ENCODE measurements at regions not wholly inside any gene's neighbourhood (a gene's known extent, or its start where the extent isn't known, plus 50 kb on each side); places are given as distances from the start of the nearest gene placed in this dataset.

DNA sequence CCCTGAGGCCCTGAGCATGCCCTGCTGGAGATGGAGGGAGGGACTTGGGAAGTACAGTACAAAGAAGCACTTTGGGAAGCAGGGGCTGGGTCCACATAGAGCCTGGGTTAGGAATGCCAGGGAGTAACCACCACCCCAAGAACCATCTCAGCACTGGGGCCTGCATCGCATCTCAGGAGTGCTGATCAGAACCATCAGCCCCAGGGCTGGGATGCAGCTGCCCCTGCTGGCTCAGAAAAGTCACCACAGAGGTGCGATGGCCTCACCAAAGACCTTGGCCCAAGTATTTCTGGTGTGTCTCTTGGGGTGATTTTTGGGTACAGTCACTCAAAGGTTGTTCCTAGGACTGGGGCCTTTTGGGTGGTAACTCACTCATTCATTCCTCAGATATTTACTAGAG is 236.8 kb upstream of the MVB12B start:
- DNase-seq (ENCODE audit: low read depth in 2 of 2) = no peak

DNA sequence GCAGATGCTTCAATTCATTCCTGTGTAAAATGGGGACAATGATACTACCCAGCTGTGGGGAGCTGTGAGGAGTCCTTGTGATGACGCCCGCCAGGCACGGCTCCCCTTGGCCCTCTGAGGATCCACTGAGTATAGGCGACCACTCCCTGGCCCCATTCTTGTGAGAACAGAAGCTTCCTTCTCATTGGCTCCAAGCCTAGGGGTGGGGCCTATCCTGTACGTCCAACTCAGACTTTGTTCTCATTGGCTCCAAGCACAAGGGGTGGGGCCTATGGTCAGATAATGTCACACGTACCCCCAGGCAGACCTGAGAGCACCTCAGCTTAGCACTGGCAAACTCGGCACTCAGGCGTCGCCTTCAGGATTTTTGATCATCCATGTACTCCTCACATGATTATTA is 232.9 kb upstream of the MVB12B start:
- no peak for DNase-seq (ENCODE audit: low read depth in 2 of 2)

DNA sequence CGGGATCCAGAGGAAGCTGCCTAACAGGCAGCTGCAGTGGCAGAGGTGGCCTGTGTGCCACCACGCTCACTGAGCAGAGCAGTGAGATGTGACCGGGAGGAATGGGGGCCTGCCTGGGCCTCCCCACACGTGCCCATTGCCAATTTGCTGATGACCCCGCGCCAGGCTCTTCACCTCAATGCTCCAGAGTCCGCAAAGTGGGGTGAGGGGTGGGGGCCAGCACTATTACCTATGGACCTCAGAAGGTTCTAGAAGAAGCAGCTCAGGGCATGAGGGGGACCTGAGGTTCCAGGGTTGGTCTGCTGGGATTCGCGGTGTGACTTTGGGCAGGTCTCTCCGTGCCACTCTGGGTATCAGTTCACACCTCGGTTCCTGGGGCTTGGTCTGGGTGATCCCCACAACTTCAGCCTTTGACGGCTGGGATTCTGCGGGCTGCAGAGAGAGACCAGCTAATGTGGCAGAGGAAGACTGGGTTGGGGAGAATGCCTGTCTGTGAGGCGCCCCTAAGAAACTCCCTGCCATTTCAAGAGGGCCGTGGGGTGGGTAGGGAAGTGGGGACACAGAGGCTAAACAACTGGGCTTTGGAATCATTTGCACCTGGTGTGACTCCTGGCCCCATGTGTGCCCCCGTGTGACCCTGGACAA is 231.0 kb upstream of the MVB12B start:
- no peak for DNase-seq (ENCODE audit: low read depth in 2 of 2)

GRCh38 chr9:126096340-126096739 is 230.3 kb upstream of the MVB12B start:
- DNase-seq (ENCODE audit: low read depth in 2 of 2) = no peak

- DNase-seq (ENCODE audit: low read depth in 2 of 2) = no peak
Observed at GRCh38 chr9:126097679-126098078, 228.9 kb upstream of the MVB12B start.

DNA sequence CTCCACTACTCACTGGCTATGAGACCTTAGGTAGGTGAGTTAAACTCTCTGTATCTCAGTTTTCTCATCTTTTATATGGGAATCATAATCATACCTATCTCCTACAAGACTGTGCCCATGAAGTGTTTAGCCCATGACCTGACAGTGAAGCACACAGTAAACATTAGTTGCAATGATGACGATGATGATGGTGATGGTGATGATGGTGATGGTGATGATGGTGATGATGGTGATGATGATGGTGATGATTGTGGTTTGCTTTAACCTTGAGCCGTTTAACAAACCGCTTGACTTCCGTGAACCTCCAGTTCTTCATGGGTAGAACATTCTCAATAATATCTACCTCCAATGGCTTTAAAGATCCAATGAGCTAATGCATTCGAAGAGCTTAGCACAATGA is 220.2 kb upstream of the MVB12B start:
- DNase-seq (ENCODE audit: low read depth in 2 of 2) = no peak

DNA sequence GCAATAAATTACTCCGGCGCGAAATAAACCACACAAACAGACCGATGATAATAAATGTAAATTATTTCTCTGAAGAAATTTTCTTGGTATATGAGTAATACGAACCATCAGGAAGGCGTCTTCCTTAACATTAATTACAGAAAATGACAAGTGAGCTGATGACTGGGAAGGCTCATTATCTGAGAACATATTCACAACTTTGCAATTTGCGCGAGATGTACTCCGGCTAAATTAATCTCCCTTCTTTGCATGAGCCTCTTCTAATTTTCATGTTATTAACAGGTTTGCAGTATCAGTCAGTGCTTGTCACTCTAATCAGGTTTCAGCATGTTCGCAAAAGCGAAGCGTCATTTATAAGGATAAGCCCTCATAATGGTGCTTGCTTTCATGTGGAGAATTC is 218.9 kb upstream of the MVB12B start:
- DNase-seq (ENCODE audit: low read depth in 2 of 2) = no peak

GRCh38 chr9:126108240-126108639 is 218.4 kb upstream of the MVB12B start:
- DNase-seq (ENCODE audit: low read depth in 2 of 2) = no peak

- no peak for DNase-seq (ENCODE audit: low read depth in 2 of 2)
Observed at GRCh38 chr9:126109575-126109974, 217.1 kb upstream of the MVB12B start.

DNA sequence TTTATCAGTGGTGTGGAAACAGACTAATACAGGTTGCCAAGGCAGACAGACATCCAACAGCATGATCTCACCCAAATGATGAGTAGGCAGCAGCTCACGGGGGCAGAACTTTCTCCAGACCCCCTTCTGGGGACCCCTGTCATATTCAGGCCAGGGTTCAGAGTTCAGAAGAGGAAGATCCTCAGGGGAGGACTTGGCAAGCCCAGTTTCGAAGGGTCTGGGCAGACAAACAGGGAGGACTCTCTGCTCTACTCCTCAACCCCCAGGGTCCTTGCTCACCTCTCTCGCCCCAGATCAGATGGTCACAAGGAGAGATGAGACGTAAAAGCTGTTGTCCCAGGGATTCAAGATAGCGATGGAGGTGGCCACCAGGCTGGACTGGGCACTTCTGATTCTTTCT is 215.1 kb upstream of the MVB12B start:
- DNase-seq (ENCODE audit: low read depth in 2 of 2) = no peak

DNA sequence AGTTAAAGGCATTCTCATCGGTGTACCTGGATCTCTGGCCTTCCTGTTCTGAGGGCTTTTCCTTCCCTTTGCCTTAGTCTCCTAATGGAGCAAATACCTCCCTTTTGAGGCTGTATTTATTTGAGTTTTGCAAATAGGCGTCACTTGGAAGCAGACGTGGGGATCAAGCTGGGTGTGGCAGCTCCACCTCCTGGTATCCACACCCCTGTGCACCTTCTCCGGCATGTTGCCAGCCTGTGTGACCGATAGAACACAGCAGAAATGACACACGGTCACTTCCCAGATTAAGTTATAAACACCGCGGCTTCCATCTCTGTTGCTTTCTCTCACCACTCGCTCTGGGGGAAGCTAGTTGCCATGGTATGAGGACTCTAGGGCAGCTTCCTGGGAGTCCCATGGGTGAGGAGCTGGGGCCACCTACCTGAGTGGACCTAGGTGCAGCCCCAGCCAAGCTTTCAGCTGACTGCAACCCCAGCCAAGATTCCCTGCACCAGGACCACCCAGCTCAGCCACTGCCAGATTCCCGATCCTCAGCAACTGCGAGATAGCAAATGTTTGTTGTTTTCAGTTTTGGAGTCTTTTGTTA is 214.4 kb upstream of the MVB12B start:
- DNase-seq (ENCODE audit: low read depth in 2 of 2) = no peak

DNA sequence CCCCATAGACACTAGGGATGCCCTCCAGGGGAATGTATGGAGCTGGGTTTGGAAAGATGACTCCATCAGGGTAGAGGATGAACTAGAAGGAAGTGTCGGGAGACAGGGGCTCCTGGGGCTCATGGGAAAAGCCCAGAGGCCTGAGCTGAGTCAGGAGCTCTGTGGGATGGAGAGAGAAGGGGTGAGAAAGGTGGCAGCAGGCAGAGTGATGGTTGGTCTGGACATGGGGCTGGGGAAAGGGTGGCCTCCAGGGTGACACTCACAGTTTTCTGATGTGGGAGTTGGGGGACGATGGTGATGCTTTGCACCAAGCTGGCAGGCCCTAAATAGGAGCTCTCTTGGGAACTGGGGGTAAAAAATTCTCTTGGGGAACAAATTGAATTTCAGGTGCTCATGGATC is 213.5 kb upstream of the MVB12B start:
- no peak for DNase-seq (ENCODE audit: low read depth in 2 of 2)

DNA sequence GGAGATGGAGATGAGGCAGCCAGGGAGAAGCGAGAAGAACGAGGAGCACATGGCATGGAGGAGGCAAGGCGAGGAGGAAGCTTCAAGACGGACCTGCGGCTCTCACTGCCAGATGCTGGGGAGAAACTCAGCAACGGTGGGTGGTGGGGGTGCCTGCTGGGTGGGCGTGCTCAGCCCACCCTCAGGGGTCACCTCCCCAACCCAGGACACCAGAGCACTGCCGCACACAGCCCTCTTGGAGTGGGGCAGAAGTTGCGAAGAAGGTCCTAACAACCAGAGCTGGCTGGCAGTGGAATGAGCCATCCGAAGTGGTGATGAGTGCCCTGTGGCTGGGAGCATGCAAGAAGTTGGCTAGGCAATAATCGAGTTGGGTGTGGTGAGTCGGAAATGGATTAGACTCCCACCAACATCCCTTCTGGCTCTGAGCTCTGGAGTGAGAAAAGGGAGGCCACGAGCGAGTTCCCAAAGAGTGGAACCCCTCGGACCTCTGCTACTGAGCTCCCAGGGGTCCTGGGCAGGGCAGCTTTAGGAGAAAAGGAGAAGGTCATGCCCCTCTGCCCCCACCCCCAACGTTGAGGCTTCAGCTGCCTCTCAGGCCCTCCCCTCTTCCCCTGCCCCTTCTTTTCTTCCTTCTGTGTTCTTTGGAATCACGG is 212.7 kb upstream of the MVB12B start:
- no peak for DNase-seq (ENCODE audit: low read depth in 2 of 2)

- no peak for DNase-seq (ENCODE audit: low read depth in 2 of 2)
Observed at GRCh38 chr9:126114409-126114760, 212.2 kb upstream of the MVB12B start.

DNA sequence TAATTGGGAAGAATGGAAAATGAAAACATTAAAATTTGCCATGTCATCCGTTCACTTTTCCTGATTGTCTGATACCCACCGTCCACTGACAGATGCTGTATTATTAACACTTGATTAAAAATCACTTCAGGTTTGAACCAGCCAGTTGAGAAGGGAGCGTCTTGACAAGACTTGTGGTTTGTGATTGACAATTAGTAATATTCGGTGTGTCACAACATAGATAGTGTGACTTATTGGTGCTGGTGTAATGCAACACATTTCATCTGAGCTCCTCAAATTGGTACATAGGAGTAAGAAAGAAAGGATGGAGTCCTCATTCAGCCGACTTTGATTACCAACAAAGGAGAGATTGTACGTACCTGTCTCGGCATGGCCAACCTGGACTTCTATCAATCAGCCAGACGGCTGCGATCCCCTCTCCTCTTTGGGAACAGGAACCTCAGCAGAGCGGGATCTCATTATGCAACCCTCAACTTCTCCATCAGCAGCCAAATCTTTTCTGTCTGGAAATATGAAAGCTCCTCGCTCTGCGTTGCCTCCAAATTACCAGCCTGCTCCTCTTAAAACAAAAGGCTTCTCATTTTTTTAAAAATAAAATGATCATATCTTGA is 211.7 kb upstream of the MVB12B start:
- DNase-seq (ENCODE audit: low read depth in 2 of 2) = no peak

DNA sequence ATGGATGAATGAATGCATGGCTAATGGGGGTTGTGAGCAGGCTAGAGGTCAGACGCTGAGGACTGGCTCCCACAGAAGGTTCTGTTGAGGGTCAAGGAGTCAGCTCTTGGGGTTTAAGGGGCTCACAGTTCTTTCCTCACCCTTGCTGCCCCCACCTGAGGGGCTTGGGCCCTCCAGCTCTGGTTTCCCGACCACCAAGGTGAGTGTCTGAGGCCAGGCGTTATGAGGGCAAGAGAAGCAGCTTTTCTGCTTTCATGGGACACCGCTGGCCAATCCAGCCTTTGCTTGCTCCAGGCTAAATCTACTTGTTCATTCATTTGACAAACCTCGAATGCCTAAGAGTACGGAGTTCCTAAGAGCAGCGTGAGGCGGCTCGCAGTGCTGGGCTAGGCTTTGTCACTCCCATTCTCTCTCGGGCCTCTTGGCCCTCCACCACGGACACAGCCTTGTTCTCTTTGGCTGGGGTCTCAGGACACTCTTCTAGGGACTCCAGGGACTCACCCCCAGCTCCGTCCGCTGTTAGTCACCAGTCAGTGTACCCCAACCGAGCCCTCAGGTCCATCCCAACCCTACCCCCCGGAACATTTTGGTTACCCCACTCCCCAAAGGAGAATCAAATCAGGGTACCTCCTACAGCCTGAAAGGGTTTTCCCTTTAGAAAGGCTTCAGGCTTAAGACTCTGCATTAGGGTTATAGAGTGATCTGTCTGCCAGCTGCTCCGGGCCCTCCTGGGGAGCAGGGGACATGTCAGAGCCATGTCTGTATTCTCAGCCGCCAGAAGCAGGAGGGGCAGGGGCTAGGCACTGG is 210.1 kb upstream of the MVB12B start:
- no peak for DNase-seq (ENCODE audit: low read depth in 2 of 2)

GRCh38 chr9:126117158-126117425 is 209.5 kb upstream of the MVB12B start:
- DNase-seq (ENCODE audit: low read depth in 2 of 2) = no peak

GRCh38 chr9:126117631-126118030 is 209.0 kb upstream of the MVB12B start:
- DNase-seq (ENCODE audit: low read depth in 2 of 2) = no peak

- DNase-seq (ENCODE audit: low read depth in 2 of 2) = no peak
Observed at GRCh38 chr9:126119731-126120130, 206.9 kb upstream of the MVB12B start.

GRCh38 chr9:126122901-126123616 is 203.6 kb upstream of the MVB12B start:
- DNase-seq (ENCODE audit: low read depth in 2 of 2) = no peak

DNA sequence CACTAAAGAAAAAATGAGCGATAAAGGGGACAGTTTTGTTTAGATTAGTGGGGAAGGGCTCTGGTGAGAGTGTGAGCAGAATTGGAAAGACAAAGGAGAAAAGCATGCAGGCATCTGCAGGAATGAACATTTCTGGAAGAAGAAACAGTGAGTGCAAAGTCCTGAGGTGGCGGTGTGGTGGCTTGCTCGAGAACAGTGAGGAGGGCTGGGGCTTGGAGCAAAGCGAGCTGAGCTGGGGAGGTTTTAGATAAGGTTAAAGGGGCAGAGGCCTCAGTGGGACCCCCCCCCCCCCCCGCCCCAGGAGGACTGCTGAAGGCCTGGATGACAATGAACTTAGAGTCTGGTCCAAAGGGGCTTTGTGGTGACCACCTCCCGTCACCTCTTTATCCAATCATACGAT is 202.7 kb upstream of the MVB12B start:
- no peak for DNase-seq (ENCODE audit: low read depth in 2 of 2)

GRCh38 chr9:126125177-126125576 is 201.5 kb upstream of the MVB12B start:
- no peak for DNase-seq (ENCODE audit: low read depth in 2 of 2)

Measured in stimulated activated CD8-positive, alpha-beta memory T cell treated with anti-CD3 and anti-CD28 coated beads, Interleukin-15, amount 100 ng/mL, for 4 hours (primary cell).